ENCODE measurements at regions not wholly inside any gene's neighbourhood (a gene's known extent, or its start where the extent isn't known, plus 50 kb on each side); places are given as distances from the start of the nearest gene placed in this dataset.

DNA sequence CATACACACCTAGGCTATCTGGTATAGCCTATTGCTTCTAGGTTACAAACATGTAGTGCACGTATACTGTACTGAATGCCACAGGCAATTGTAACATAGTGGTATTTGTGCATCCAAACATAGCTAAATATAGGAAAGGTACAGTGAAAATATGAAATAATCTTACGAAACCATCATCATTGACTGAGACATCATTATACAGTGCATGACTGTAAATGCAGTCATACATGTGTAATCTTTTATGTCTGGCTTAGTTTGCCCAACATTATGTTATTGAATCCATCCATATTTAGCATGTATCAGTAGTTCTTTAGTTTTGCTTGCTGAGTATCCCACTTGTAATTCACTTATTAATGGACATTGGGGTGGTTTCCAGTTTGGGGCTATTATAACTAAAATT is 124.9 kb downstream of the CYLD start:
- ChIA-PET POLR2A (ENCODE audit: unreplicated experiment) (no interaction called here), CTCF (no interaction called here)
- H3F3A ChIP-seq (ENCODE audit: low read length, unreplicated experiment) = no peaks in the 10 kb centered on the region

DNA sequence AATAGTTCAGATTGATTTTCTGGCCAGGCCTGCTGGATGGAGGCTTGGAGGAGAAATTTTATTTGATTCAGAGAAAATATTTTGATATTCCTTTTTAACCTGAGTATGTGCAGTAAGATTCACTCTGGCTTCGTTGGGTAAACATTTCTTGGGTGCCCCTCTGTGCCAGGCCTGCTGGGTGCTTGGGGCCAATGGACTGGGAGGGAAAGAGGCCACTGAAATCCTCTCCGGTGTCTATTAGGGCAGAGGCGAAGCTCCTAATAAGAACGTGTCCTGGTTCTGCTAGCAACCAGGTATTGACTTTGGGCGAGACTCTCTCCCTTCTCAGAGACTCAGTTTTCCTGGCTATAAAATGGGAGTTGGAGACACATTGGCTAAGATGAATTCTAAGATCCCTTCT is 122.5 kb downstream of the CYLD start:
- no peak overlapping the region for H2AFZ ChIP-seq (ENCODE audit: low read length)
- no peaks in the 10 kb centered on the region for H3K79me2 ChIP-seq (ENCODE audit: low read length)
- ChIA-PET POLR2A (ENCODE audit: unreplicated experiment) (no interaction called here), CTCF (no interaction called here)
- DNase-seq = no peak
- ATAC-seq = no peak
- TF ChIP-seq, protein P1, sequence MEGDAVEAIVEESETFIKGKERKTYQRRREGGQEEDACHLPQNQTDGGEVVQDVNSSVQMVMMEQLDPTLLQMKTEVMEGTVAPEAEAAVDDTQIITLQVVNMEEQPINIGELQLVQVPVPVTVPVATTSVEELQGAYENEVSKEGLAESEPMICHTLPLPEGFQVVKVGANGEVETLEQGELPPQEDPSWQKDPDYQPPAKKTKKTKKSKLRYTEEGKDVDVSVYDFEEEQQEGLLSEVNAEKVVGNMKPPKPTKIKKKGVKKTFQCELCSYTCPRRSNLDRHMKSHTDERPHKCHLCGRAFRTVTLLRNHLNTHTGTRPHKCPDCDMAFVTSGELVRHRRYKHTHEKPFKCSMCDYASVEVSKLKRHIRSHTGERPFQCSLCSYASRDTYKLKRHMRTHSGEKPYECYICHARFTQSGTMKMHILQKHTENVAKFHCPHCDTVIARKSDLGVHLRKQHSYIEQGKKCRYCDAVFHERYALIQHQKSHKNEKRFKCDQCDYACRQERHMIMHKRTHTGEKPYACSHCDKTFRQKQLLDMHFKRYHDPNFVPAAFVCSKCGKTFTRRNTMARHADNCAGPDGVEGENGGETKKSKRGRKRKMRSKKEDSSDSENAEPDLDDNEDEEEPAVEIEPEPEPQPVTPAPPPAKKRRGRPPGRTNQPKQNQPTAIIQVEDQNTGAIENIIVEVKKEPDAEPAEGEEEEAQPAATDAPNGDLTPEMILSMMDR (conservative IDR thresholded peaks at IDR 0.05; ENCODE audit: low read depth, low read length) = no peak
- TF ChIP-seq EZH2phosphoT487 (IDR thresholded peaks at IDR 0.05; ENCODE audit: borderline replicate concordance, low read length) = no peak
- no peak for TF ChIP-seq EZH2 (IDR thresholded peaks at IDR 0.05; ENCODE audit: low read length, unreplicated experiment)
- H3K9me3 ChIP-seq (ENCODE audit: low read length) = no peaks in the 10 kb centered on the region
- no peak overlapping the region for H3K4me3 ChIP-seq (ENCODE audit: low read length)
- no peaks in the 10 kb centered on the region for H3K36me3 ChIP-seq (ENCODE audit: low read depth, low read length)
- H3K9me2 ChIP-seq (replicated peaks; ENCODE audit: low read length) = no peaks in the 10 kb centered on the region
- peaks cover 20% of the 10 kb centered on the region for H3K4me1 ChIP-seq (ENCODE audit: insufficient read depth, low read length)
- no TSS peak for BruUV-seq (replicated peaks)
- no peak overlapping the region for H3K4me2 ChIP-seq (ENCODE audit: low read length)
- H3F3A ChIP-seq (ENCODE audit: low read length, unreplicated experiment) = no peaks in the 10 kb centered on the region
- intact Hi-C loops (cut with micrococcal nuclease) = no loop called here
- H3K27ac ChIP-seq (ENCODE audit: low read length) = no peak overlapping the region
- H3K27me3 ChIP-seq (ENCODE audit: low read length) = no peaks in the 10 kb centered on the region
- no peaks in the 10 kb centered on the region for H4K20me1 ChIP-seq (ENCODE audit: low read length)
- H3K9ac ChIP-seq (ENCODE audit: low read length) = no peak overlapping the region

More for the DNA sequence above, 124.9 kb downstream of the CYLD start:
- TF ChIP-seq, protein P1 (conservative IDR thresholded peaks at IDR 0.05; ENCODE audit: low read depth, low read length) = no peak
- TF ChIP-seq EZH2phosphoT487 (IDR thresholded peaks at IDR 0.05; ENCODE audit: borderline replicate concordance, low read length) = no peak
- no peak for TF ChIP-seq EZH2 (IDR thresholded peaks at IDR 0.05; ENCODE audit: low read length, unreplicated experiment)
- Histone ChIP-seq H3K9me3 (ENCODE audit: low read length) (no peaks in the 10 kb centered on the region), H2AFZ (ENCODE audit: low read length) (no peak overlapping the region), H3K4me1 (ENCODE audit: insufficient read depth, low read length) (peaks cover 13% of the 10 kb centered on the region), H3K36me3 (ENCODE audit: low read depth, low read length) (no peaks in the 10 kb centered on the region), H3K27ac (ENCODE audit: low read length) (no peak overlapping the region), H3K9ac (ENCODE audit: low read length) (no peak overlapping the region), H3K4me2 (ENCODE audit: low read length) (no peak overlapping the region), H3K79me2 (ENCODE audit: low read length) (no peaks in the 10 kb centered on the region), H3K4me3 (ENCODE audit: low read length) (no peak overlapping the region), H3K27me3 (ENCODE audit: low read length) (no peaks in the 10 kb centered on the region), H3K9me2 (replicated peaks; ENCODE audit: low read length) (no peaks in the 10 kb centered on the region), H4K20me1 (ENCODE audit: low read length) (no peaks in the 10 kb centered on the region)
- ATAC-seq (no peak), DNase-seq (no peak)
- intact Hi-C loops (cut with micrococcal nuclease) = no loop called here
- BruUV-seq (replicated peaks) = no TSS peak

DNA sequence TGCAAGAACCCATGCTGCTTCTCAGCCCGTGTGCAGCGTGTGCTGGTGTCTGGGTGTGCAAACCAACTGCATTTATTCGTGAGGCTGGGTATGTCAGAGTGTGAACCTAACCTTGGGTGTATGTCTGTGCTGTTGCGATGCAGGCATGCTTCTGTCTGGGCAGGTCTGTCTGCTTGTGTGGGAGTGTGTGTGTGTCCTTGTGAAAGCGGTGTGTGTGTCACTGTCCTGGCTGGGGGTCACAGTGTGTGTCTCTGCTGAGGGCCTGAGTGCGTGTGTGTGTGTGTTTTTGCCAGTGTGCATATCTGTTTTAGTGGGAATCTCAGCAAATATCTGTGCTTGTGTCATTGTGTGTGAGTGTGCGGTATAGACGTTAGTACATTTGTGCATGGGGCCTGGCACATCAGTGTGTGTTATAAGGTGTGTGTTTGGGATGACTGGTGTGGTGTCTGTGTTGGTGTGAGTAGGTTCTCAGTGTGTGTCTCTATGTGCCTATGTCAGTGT is 121.8 kb downstream of the CYLD start:
- Histone ChIP-seq H3K4me2 (ENCODE audit: low read length) (no peak overlapping the region), H4K20me1 (ENCODE audit: low read length) (no peaks in the 10 kb centered on the region), H3K4me3 (ENCODE audit: low read length) (no peak overlapping the region), H3K9me2 (replicated peaks; ENCODE audit: low read length) (no peaks in the 10 kb centered on the region), H3K9me3 (ENCODE audit: low read length) (no peaks in the 10 kb centered on the region), H3K27me3 (ENCODE audit: low read length) (no peaks in the 10 kb centered on the region), H2AFZ (ENCODE audit: low read length) (no peak overlapping the region), H3K27ac (ENCODE audit: low read length) (no peak overlapping the region), H3K79me2 (ENCODE audit: low read length) (no peaks in the 10 kb centered on the region), H3K36me3 (ENCODE audit: low read depth, low read length) (no peaks in the 10 kb centered on the region), H3F3A (ENCODE audit: low read length, unreplicated experiment) (no peaks in the 10 kb centered on the region), H3K4me1 (ENCODE audit: insufficient read depth, low read length) (peaks cover 20% of the 10 kb centered on the region), H3K9ac (ENCODE audit: low read length) (no peak overlapping the region)
- ATAC-seq (no peak), DNase-seq (no peak)
- intact Hi-C loops (cut with micrococcal nuclease) = no loop called here
- ChIA-PET POLR2A (ENCODE audit: unreplicated experiment) (no interaction called here), CTCF (no interaction called here)
- BruUV-seq (replicated peaks) = no TSS peak
- no peak for TF ChIP-seq EZH2 (IDR thresholded peaks at IDR 0.05; ENCODE audit: low read length, unreplicated experiment)
- TF ChIP-seq, protein P1 (conservative IDR thresholded peaks at IDR 0.05; ENCODE audit: low read depth, low read length) = no peak
- TF ChIP-seq EZH2phosphoT487 (IDR thresholded peaks at IDR 0.05; ENCODE audit: borderline replicate concordance, low read length) = no peak

All from PC-3 (cell line).